IPS DF 4.7 (cell line): ENCODE measurements at regions not wholly inside any gene's neighbourhood (a gene's known extent, or its start where the extent isn't known, plus 50 kb on each side); places are given as distances from the start of the nearest gene placed in this dataset.
"Not testable (repeated sequence)": the region's sequence is repeated elsewhere in the genome, so short reads cannot be mapped to it uniquely, and the experiment has no call there.

ENCODE experiments used
- DNase-seq: peaks from one replicate; pipeline ENCODE4 v3.0.0-alpha.2; 2013; ENCODE audit warnings: low spot score; ENCODE audit errors: extremely low read depth

DNA sequence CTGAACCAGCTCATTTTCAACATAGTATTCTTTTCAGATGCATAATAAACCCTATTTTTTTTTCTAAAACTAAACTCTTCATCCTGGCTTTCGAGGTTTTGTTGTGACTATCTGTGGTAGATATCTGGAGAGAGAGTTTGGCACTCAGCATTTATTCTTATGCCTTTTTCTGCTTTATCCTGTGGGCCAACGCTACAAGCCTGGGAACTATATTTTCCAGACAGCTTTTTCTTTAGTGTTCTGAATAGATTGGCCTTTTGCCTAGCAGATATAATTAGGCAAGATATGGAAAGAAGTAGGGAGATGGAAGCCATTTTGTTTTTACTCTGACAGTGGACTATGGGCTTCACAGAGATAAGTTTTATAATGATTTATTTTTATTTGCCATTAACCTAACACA is 486.7 kb downstream of the TMEM232 start:
- DNase-seq = no peak

DNA sequence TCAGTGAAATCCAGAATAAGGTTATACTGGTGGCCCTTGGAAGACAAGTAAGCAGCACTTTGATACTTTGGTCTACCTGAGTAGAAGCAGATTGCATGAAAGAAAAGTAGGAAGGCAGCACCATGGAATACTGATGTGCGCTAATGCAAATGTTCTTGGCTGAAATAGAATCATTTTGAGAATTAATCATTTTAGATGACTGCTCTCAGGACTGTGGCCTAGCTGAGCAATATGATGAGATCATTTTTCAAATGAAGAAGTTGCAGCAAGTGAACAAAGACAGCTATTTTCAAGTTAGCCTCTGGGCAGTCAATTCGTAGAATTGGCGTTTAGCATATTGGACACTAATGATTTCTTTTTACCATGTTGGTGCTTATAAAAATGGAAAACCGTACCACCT is 483.5 kb downstream of the TMEM232 start:
- DNase-seq = no peak

DNA sequence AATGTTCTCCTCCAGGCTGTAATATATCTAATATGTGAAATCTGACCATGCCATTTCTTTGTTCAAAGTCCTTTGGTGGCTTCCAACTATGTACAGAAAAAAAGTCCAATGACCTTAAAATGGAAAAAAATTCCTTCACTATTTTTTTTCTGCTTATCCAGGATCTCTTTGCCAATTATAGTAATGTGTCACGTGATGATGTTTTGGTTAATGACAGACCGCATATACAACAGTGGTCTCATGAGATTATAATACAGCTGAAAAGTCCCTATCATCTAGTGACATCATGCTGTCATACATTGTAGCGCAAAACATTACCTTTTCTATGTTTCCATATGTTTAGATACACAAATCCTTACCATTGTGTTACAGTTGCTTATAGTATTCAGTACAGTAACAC is 477.6 kb downstream of the TMEM232 start:
- no peak for DNase-seq

DNA sequence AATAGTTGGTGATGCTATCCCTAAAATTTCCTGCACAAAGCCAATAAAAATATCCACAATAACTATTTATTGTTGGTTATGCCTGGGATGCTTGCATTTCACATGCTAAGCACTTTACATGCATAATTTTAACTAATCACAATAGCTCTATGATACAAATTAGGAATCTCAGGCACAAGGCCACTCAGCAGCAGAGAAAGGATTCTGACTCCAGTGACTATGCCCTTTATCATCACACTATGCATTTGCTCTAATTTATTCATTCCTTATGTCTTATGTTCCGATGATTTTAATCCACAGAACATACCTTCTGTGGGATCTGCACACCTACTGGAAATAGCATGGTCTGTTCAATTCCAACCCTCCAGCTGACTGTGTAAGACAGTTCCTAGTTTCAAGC is 476.1 kb downstream of the TMEM232 start:
- no peak for DNase-seq

DNA sequence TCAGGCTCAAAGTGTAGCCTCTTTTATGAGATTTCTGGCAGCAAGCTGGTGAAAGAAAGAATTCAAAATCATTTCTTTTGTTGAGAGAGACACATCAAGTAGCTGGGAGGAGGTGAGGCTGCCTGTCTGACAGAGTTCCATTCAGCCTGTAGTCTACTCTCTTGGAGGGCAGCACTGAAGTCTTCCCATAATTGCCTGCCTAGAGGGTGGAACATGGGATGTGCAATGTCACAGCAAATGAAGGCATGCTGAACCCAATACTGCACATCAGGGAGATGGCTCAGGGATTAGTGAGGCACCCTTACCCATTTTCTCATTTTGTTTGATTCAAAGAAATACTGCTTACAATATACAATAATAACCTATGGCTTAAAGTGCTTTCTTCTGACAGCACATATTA is 475.7 kb downstream of the TMEM232 start:
- DNase-seq = no peak

DNA sequence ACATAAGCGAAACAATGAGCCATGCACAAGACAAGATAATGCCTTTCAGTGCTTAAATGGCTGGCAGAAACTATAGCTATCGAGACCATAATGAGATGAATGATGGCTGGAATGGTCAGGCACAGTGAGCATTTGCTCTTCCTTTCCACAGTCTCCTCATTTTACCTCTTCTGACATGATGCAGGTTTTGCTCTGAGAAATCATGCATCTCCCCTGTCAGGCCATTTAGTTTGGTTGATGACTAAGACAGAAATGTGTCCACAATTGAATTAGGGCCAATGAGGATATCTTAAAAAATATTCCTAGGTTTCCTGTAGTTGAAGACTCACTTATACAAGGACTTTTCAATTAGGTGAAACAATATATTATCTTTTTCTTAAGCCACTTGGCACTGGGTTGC is 475.1 kb downstream of the TMEM232 start:
- DNase-seq = no peak

DNA sequence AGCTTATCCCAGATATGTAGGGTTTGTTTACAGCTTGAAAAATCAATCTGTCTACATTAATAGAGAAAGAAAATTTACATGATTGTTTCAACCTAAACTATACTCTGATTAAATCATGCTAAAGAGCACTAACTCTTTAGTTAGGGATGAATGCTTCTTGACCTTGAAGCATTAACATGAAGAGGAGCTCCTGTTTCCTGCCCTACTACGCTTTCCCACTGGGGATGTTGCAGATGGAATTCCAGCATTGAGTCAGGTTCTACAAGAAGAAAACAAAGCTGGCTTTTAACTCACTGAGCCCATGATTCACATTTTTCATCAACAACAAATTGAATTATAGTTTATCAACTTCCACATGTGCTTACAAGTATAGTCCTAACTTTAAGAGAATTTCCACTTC is 471.3 kb downstream of the TMEM232 start:
- DNase-seq = no peak

DNA sequence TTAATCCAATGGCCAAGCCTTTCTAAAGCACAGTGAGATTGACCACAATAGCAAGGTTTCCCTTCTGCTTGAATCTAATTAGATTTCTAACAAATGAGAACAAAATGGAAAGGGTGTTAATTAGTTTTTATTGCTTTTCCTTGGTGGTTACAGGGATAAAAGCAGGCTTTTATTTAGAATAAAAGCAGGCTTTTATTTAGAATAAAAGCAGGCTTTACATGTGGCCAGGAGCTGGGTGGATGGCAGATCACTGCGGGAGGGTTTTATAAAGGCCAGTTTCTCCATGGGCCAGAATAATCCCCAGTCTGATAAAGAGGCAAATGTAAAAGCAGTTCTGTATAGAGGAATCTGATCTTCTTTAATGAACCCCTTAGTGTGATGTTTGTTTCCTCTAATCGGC is 470.2 kb downstream of the TMEM232 start:
- no peak for DNase-seq

DNA sequence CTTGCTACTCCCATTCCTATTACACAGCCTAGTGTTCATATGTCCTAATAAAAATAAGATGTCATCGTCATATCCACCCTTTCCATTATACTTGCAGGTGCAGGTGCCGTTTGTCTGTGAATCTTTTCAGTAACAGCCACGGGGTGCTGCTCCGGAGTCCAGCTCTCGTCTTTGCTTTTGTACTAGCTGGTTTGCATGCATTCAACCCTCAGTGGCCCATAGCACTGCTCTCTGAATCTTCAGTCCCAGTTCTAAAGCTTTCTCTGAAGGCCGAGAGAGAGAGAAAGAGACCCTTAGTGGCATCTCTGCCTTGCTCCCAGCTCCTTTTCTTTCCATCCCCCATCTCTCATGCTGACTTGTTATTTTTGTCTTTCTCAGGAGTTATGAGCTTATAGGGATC is 468.5 kb downstream of the TMEM232 start:
- DNase-seq = no peak

DNA sequence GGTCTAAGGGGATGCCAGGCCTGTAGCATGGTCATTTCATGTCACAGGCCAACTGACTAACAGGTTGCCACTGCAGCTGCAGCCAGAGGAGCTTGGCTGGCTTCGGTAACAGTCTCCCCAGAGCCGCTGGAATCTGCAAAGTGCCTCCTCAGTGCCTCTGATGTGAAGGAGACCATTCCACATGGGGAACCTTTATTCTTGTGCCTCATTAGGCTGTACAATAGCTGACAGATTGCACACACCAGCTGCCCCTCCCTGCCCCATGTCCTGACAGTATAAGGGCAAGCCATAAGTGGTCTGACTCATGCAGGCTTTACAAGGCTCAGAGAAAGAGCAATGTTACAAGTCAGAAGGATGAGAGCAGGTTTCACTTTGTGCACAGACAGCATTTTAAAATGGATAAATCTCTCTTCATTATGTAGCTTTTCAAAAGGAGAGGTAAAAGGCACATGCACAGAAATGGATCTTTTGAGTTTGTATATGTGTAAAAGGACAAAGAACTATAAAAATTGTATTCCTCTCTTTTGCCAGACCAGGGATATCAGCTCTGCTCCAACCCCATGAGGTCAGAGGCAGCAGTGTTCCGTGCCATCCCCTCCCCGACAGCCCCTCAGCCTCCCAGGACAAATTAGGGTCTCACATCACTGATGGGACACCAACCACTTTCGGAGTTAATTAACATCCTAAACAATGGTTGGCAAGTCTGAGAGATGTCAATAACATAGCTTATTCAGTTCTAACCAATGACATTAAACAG is 467.8 kb downstream of the TMEM232 start:
- DNase-seq = no peak

DNA sequence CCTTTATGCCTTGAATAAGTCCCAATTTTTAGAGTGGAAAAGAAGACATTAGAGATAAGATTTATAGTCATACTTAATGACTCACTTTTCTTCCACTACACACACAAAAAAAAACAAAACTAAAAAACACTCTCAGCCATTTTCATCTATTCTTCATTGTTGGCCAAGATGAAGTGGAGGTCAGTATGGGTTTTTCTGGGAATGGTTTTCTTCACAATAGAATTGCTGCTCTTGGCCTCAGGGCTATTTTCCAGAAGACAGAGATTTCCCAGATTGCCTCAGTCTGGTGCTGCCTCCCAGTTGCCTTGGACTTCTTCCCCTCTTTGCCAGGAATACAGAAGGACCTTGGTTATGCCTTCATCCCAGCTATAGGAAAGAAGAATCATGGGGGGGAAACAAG is 463.7 kb downstream of the TMEM232 start:
- no peak for DNase-seq

DNA sequence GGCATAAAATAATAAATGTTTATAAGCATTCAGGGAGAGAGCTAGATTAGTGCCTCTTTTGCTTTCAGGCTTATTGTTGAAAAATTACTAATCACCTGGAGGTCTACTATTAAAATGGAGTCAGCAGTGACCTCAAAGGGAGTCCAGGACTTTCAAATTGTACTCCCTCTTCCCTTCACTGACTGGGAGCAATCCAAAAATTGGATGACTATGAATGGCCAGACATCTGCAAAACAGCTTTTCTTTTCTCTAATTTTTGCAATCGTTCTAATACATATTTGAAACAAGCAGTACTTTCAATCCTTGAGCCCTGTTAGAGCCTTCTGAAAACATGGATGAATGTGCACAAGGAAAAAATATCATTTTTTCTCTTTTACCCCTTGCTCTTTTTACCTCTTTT is 461.8 kb downstream of the TMEM232 start:
- no peak for DNase-seq

DNA sequence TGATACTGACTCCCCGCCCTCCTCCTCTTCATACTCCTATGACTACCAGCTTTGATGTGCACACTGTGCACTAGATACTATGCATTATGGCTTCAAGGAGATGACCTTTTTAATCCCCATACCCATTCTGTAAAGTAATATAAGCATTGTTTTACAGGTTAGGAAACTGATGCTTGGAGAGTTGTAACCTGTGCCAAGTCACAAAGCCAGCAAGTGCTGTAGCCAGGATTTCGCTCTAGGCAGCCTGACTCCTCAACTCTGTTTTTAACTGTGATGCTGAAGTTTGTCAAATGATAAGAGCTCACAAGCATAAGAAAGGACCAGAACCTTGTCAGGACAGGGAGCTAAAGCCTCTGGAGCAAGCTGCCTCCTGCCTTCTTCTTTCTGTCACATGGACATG is 461.3 kb downstream of the TMEM232 start:
- no peak for DNase-seq

DNA sequence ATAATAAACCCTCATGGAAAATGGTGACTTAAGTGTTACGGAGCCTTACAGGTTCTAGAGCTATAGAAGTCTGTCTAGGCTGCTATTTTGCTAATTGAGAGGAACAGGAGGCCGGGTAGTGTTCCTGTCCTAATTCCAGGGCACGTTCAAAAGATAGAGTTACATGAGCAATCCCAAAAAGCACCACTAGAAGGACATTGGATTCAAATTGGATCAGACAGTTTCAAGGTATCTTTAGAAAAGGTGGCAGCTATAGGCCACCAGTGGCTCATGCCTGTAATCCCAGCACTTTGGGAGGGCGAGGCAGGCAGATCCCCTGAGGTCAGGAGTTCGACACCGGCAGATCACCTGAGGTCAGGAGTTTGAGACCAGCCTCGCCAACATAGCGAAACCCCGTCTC is 458.8 kb downstream of the TMEM232 start:
- DNase-seq = no peak

DNA sequence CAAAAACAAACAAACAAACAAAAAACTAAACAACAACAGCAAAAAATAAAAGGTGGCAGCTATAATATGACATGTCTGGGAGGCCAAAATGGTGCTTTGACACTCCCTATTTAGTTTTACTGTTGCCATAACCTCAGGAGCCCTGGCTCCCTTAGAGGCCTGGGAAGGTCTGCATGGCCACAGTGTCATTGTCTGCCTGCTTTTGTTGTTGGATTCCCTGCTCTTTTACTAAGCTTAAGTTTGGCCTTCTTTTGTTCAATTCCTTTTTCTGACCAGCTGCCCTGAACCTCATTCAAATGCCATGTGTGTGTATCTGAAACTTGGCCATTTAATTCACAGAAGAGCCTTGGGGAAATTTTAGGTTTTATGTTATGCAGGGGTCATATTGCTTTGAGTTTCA is 458.2 kb downstream of the TMEM232 start:
- DNase-seq = no peak

DNA sequence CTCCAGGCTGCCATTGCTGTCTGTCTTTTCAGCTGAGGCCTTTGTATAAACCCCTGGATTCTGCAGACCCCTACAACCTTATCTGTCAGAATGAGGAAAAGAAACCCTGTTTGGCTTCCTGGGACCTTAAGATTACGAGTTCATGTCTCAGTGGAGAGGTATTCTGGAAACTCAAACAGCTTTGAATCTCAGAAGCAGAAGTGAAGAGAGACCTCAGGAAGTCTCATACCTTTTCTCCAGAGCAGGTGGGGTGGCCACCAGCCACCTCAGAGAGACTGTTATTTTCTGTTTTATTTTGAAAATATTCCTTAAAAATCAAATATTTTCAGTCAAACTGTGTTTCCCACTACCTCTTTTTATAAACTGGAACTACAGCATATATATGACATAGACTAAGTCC is 457.5 kb downstream of the TMEM232 start:
- no peak for DNase-seq

DNA sequence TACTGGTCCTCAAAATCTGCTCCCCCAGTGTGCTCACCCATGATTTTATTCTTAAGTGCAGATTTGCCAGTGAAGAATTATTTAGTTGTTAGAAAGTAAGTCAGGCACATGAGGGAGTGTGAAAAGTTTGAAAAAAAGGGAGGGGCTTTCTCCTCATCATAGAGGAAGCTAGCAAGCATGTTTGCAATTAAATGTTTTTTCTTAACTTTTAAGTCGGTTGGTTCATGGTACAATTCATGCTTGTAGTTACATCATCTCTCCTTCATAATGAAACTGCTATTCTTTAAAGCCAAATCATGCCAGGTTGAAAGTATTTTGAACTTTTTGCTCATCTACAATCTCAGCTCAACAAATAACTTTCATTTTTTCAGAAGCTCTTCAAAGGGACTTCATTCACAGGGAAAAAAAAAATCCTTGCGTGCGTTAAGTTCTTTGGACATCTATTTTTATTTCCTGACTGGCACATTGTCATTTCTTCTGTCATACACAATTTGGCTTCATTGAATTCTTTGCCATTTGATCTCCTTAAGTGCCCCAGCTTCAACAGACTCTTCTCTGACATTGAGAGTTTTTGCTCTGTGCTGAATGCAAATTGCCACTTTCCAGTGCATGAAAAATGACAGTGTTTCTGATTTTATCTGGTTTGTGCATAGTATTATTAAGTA is 456.9 kb downstream of the TMEM232 start:
- no peak for DNase-seq

DNA sequence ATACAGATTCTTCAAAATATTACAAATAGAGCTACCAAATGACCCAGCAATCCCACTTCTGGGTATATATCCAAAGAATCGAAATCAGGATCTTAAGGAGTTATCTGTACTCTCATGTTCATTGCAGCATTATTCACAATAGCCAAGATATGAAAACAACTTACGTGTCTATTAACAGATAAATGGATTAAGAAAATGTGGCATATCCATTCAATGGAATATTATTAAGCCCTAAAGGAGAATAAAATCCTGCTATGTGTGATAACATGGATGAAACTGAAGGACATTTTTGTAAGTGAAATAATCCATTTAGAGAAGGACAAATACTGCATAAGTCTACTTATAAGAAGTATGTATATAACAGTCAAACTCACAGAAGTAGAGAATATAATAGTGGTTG is 450.6 kb downstream of the TMEM232 start:
- DNase-seq = no peak

DNA sequence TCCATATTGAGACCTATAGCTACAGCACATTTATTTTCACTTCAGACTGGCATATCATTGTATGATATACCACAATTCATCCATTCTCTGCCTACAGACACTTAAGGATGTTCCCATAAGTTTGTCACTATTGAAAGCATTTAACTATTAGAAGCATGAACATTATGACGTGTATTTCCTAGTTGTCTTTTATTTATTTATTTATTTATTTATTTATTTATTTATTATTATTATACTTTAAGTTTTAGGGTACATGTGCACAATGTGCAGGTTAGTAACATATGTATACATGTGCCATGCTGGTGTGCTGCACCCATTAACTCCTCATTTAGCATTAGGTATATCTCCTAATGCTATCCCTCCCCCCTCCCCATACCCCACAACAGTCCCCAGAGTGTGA is 448.0 kb downstream of the TMEM232 start:
- DNase-seq = not testable (repeated sequence)

DNA sequence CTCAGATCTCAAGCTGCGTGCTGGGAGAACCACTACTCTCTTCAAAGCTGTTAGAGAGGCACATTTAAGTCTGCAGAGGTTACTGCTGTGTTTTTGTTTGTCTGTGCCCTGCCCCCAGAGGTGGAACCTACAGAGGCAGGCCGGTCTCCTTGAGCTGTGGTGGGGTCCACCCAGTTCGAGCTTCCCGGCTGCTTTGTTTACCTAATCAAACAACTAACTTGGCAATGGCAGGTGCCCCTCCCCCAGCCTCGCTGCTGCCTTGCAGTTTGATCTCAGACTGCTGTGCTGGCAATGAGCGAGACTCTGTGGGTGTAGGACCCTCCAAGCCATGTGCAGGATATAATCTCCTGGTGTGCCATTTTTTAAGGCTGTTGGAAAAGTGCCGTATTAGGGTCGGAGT is 442.4 kb downstream of the TMEM232 start:
- DNase-seq = not testable (repeated sequence)

DNA sequence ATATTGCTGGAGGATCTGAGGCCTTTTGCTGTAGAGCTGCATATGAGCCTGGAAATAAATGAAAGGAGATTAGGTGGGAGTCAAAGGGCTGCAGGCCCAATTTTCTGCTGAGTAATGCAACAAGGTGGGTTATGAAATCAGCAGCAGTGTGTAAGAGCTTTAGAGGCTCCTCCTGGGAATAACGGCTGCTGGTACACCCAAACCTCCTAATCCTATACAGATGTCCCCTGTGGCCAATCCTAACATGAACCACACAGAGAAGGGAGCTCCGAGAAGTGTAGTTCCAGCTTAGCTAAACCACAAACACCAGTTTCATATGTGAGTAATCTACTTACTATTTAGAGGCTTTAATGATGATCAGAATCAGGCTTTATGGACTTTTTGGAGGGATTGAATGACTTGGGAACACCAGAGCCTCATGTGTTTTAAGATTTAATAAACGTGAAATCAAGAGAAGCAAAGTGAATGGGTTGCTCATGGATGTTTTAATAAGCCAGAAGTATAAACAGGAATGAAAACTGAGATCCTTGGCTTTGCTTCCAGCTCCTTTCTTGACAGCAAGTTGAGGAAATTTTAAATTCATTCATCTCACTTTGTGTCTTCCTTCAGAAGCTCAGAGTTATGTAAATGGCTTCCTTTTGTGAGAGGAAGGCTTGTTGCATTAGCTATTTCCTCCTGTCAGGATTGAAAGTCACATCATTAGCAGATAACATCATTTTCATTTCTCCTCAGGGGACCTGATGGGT is 437.5 kb downstream of the TMEM232 start:
- no peak for DNase-seq

DNA sequence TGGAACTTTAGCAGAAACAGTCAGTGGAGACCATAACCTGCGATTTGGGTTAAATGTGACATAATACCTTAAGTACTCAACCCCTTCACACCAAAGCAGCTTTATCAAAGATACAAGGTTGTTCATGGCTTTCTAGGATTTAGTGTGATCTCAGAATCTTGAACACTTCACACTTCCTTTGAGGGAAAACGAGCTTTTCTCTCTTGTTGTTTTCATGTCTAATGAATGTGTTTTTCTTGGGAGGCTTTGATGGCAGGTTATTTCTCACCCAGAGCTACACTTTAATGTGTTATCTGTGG is 437.0 kb downstream of the TMEM232 start:
- DNase-seq = no peak

DNA sequence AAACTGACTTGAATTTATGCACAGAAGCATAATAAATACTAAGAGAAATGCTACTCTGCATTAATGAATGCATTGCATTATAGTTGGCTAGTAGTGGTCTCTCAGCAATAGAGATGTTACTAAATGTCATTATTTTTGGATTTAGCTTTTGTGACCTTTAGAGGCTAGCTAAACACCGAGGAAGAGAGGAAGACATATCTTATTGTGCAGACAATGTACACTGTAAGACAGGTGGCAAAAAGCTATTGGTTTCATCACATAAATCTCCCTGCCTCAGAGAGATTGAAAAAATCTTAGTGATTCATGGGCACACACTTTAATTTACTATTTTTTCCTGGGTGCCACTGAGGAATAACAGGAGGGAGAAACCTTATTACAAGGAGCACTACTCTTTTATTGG is 435.9 kb downstream of the TMEM232 start:
- no peak for DNase-seq
